ENCODE measurements at regions not wholly inside any gene's neighbourhood (a gene's known extent, or its start where the extent isn't known, plus 50 kb on each side); places are given as distances from the start of the nearest gene placed in this dataset.

GRCh38 chr15:62637574-62637897 is 405.0 kb upstream of the TPM1 start (continued):
- no peak for TF ChIP-seq FOXP4 (CRISPR knock-in tag; IDR thresholded peaks at IDR 0.05)
- no peak for TF ChIP-seq EMX1 (CRISPR knock-in tag; IDR thresholded peaks at IDR 0.05)
- no peak for TF ChIP-seq ZNF138 (CRISPR knock-in tag; conservative IDR thresholded peaks at IDR 0.05)
- no peak for TF ChIP-seq NR2C2 (CRISPR knock-in tag; IDR thresholded peaks at IDR 0.05)
- no peak for TF ChIP-seq ZMAT4 (CRISPR knock-in tag; IDR thresholded peaks at IDR 0.05)
- no peak for TF ChIP-seq CTCF (IDR thresholded peaks at IDR 0.05)

GRCh38 chr15:62637950-62638619 is 404.5 kb upstream of the TPM1 start:
- Mint-ChIP-seq H3K4me1 (peaks cover 18% of the 10 kb centered on the region), H3K4me3 (no peak overlapping the region), H3K36me3 (no peaks in the 10 kb centered on the region), H3K9me3 (no peaks in the 10 kb centered on the region), H3K27ac (no peak overlapping the region), H3K27me3 (ENCODE audit: low read depth) (no peaks in the 10 kb centered on the region)
- no peak for DNase-seq (ENCODE audit: low spot score)
- TF ChIP-seq ZBTB43 (CRISPR knock-in tag; IDR thresholded peaks at IDR 0.05) (no peak), FOXP4 (CRISPR knock-in tag; IDR thresholded peaks at IDR 0.05) (no peak), NR1H2 (CRISPR knock-in tag; IDR thresholded peaks at IDR 0.05) (no peak), ZMAT4 (CRISPR knock-in tag; IDR thresholded peaks at IDR 0.05) (no peak), TEAD4 (CRISPR knock-in tag; IDR thresholded peaks at IDR 0.05) (no peak), ATF1 (CRISPR knock-in tag; IDR thresholded peaks at IDR 0.05) (no peak), ZNF138 (CRISPR knock-in tag; conservative IDR thresholded peaks at IDR 0.05) (no peak), ATF2 (CRISPR knock-in tag; IDR thresholded peaks at IDR 0.05; ENCODE audit: borderline replicate concordance, low read depth) (no peak), RELA (CRISPR knock-in tag; IDR thresholded peaks at IDR 0.05; ENCODE audit: borderline replicate concordance) (no peak), SMAD4 (CRISPR knock-in tag; IDR thresholded peaks at IDR 0.05) (no peak), JUN (CRISPR knock-in tag; IDR thresholded peaks at IDR 0.05) (no peak), ZBTB21 (CRISPR knock-in tag; IDR thresholded peaks at IDR 0.05; ENCODE audit: borderline replicate concordance) (no peak), ZNF219 (CRISPR knock-in tag; IDR thresholded peaks at IDR 0.05; ENCODE audit: borderline replicate concordance) (no peak)
- ChIA-PET POLR2A (no interaction called here), CTCF (interaction anchor here (1.1 kb wide), 1 partner anchor 88 kb away, joined by 3 read pairs; no protein-coding TSS in a partner anchor)
- no peak for ATAC-seq
